ENCODE measurements at regions not wholly inside any gene's neighbourhood (a gene's known extent, or its start where the extent isn't known, plus 50 kb on each side); places are given as distances from the start of the nearest gene placed in this dataset.
A peak's percentile ranks its signal among the peaks of the same experiment; 100 is the strongest.
"Not testable (repeated sequence)": the region's sequence is repeated elsewhere in the genome, so short reads cannot be mapped to it uniquely, and the experiment has no call there.

DNA sequence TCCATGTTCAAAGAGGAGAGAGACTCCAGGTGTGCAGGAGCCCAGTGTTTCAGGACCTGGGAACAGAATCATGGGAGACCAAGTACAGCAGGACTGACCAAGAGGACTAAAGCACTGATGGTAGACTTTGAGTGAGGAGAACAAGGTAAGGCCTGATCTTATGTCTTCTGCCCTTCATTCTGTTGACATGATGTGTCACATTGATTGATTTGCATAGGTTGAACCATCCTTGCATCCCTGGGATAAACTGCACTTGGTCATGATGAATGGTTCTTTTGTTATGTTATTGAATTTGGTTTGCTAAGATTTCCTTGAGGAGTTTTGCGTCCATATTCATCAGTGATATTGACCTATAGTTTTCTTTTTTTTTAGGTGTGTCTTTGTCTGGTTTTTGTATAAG is 497.0 kb downstream of the TMEM121 start:
- DNase-seq, result no peak

DNA sequence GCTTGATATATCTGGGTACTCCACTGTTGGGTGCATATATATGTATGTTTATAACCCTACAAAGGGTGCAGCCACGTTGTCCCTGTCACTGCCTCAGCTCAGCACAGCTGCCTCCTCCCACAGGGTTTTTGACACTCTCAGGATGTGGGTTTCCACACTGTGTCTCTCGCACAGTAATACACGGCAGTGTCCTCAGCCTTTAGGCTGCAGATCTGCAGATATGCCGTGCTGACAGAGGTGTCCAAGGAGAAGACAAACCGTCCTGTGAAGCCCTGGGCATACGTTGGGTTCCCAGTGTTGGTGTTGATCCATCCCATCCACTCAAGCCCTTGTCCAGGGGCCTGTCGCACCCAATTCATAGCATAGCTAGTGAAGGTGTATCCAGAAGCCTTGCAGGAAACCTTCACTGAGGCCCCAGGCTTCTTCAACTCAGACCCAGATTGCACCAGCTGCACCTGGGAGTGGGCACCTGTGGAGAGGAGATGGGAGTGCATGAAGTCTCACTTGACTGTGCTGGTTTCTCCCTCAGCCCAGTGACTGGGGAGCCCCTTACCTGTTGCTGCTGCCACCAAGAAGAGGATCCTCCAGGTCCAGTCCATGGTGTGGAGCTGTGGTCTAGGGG is 498.7 kb downstream of the TMEM121 start:
- no peak for DNase-seq

DNA sequence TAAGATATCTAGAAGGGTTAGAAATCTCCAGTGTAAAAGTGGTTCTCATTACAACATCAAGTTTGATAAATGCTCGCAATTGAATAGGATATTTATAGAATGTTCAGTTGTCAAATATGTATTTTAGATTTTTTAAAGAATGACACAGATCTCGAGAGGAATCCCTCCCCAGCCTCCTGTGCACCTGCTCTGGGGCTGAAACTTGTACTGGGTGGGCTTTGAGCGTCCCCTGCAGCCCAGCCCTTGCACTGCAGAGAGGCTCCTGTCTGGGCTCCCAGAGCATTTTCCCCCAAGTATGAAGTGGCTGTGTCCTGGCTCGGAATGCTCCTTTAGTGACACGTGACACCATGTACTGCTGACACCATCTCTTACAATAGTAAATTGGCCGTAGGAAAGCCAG is 499.6 kb downstream of the TMEM121 start:
- DNase-seq, result no peak

DNA sequence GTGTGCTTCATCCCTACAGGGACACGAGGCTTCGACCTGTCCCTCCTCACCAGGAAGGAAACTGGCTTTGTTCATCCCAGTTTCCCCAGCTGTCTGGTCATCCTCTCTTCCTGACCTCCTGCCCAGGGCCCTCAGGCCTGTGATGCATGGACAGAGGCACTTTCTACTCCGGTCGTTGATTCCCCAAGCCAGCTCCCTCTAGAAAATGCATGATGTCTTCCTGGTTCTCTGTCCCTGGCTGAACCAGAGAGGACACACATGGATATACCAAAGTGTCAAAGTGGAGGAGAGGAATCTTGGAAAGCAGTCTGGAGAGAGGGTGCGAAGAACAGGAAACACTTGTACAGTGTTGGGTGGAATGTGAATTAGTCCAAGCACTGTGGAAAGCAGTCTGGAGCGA is 501.4 kb downstream of the TMEM121 start:
- not testable (repeated sequence) for DNase-seq

DNA sequence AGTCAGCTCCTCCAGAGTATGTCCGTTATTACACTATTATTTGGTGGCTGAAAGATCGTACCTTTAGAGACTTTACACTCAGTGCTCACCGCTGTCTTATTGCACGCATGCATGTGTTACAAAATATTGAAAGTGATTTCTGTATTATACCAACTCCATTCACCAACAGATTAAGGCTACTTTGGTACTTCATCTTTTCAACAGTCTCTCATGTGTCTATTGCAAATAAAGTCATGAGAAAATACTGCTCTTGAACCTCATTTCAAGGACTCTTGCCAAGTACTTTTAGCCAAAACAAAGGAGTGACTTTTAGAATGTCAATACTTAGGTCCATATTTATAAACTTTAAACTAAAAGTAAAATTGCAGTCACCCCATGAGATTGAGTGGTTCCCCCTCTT is 503.6 kb downstream of the TMEM121 start:
- no peak for DNase-seq

DNA sequence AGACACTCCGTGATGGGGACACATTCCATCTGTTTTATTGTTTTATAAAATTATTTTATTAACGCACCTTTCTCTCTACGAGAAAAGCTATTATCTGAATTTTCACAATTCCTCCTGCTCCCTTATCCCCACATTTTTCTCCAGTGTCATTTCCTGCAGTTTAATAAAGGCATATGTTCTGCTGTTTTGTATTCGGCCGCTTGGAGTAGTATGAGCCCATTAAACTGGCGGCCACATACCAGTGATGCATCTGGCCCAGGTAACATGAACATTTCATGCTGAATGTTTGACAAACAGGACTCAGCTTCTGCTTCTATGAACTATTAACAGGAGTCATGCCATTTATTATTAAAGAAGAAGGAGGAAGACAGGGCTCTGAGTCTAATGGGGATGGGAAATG is 511.0 kb downstream of the TMEM121 start:
- no peak for DNase-seq

DNA sequence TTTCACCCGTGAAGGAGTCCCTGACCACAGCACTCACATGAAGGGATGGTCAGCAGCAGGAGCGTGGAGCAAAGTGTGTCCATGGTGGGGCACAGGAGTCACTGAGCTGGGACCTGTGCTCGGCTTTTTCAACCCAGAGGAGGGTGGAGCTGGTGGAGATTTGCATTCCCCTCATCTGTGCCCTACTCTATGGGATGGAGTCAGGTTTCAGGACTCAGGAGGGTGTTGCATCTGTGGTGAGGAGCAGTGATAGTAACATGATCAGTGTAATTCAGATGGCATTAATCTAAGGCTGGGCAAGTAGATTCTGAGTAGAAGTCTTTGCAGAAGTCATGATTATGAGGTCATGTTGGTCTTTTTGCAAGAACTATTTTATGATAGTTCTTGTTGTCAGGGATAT is 511.9 kb downstream of the TMEM121 start:
- no peak for DNase-seq

DNA sequence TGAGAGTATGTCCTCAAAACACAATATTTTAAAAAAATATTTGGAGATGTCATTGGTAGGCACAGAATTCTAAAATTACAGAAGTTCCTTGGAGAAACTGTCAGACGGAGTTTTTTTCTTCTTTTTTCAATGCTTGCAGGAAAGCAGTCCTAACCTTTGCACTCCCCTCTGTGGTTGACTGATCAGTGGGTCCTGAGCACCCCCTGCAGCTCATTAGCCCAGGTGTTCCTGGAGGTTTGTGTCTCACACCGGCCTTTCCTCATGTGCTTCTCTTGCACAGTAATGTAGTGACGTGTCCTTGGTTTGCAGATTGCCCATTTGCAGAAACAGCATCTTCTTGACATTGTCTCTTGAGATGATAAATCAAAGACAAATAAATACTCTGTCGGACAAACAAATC is 513.0 kb downstream of the TMEM121 start:
- DNase-seq, result peak; percentile 7 to 23

DNA sequence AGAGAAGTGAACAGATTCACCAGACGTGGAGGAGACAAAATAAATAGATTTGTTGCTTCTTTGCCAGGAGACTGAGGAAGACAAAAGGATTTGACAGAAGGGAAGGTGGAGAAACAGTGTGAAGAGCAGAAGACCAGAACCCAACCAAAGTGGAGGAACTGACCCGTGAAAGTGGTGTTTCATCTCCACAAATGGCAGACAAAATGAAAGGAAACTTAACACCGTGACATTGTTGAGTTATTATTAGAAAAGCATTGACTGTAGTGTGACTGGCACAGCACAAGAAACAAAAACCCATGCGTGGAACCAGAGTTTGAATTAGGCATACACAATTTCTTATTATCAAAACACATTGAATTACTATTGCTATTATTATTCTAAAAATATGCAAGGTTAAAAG is 518.1 kb downstream of the TMEM121 start:
- DNase-seq, result no peak

DNA sequence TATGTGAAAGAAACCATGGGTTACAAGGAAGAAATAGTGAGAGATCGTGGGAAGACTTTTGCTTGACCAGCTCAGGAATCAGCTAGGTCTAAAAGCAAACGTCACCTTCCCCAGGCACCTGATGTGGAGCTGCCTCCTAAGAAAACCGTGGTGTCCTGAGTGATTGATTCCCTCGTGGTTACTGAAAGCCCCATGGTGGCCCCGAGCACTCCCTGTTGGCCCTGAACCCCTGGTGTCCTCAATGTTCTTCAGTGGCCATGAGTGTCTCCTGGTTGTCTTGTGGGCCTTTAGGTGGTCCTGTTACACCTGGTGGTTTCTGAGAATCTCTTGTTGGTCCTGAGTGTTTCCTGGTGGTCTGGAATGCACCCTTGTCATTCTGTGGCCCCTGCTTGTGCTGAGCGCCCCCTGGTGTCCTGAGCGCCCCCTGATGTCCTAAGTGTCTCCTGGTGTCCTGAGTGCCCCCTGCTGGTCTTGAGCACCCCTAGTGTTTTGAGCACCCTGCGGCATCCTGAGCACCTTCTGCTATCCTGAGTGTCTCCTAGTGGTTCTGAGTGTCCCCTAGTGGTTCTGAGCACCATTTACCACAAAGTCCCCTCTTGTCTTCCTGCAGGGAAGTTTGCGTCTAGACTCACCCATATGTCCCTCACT is 518.7 kb downstream of the TMEM121 start:
- peak in 1 of 2 experiments; percentile 13 for DNase-seq

DNA sequence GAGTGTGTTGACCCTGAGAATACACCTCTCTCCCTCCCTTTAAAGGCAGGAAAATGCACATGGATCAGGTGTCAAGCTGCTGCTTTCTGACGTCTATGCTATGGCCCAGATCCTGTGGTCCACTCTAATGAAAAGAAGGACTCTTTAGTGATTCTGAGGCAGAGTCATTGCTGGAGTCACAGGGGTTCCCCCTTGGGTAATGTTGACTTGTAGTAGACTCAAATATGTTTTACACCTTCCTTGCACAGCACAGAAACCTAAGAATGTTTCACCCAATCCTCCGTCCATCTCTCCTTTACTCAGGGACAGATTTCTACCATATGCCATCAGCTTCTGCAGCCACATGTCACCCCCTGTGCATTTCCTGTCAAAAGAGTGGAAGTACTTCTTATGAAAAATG is 525.4 kb downstream of the TMEM121 start:
- DNase-seq, result no peak

DNA sequence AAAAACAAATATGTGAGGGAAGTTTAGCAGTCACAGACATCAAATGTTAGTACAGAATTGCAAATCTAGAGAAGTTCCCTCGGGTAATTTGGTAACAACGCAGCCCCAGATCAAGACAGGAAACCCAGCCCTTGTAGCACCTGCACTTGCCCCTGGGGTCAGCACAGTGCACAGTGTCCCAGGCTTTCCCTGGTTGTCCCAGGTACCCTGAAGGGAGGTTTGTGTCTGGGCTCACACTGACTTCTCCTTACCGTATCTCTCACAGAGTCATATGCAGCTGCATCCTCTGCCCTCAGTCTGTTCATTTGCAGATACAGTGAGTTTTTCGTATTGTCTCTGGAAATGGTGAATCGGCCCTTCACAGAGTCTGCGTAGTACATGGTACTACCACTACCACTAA is 528.9 kb downstream of the TMEM121 start:
- DNase-seq, result no peak

DNA sequence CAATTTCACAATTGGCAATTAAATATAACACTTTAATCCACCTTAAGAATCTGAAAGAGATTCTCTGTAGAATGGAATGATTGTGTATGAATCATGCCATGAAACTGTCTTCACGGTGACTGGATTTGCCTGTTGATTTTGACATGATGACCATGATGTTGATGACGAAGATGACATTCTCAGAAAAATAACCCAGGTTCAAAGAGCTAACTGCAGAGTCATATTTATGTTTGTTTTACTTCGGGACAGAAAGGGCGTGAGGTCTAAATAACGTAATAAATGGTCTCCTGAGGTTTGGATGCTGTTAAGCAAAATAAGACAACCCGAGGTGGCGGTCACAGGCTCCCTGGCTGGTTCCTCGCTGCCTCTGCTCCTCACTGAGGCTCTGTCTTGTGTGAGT is 532.0 kb downstream of the TMEM121 start:
- DNase-seq, result no peak

DNA sequence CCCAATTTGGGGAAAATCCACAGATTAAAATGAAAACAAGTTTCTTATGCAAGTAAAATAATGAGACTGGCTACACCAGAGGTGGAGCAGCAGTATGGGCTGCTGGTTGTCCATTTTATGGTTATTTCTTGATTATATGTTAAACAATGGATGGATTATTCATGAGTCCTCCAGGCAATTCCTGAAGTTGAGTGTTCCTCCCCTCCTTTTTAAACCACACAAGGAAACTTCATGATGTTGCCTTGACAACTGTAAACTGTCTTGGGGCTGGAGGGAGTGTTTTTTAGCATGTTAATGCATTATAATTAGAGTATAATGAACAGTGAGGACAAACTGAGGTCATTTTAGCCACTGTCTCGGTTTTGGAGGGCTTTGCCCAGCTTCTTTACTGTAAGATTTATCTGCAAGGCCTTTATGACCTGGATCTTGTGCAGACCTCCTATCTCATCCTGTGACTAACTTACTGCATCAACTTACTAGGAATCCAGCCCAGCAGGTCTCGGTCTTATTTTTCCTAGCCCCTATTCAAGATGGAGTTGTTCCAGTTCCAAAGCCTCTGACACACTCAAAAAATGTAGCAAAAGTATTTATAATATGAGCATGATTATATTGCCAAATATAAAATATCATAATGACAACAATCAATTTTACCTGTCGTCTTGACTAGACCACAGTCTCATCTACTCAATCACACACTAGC is 534.0 kb downstream of the TMEM121 start:
- DNase-seq, result no peak

DNA sequence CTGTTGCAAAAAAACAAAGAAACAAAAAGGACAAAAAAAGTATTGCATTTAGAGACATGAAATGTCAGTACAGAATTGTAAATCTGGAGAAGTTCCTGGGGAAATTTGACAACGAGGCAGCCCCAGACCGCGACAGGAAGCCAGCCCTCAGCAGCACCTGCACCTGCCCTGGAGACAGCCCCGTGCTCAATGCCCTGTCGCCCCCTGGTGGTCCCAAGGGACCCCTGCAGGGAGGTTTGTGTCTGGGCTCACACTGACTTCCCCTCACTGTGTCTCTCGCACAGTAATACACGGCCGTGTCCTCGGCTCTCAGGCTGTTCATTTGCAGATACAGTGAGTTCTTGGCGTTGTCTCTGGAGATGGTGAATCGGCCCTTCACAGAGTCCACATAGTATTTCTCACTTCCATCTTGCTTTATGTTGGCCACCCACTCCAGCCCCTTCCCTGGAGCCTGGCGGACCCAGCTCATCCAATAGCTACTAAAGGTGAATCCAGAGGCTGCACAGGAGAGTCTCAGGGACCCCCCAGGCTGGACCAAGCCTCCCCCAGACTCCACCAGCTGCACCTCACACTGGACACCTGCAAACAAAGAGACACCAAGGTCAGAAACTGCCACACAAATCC is 535.6 kb downstream of the TMEM121 start:
- peak; percentile 7 to 39 for DNase-seq

DNA sequence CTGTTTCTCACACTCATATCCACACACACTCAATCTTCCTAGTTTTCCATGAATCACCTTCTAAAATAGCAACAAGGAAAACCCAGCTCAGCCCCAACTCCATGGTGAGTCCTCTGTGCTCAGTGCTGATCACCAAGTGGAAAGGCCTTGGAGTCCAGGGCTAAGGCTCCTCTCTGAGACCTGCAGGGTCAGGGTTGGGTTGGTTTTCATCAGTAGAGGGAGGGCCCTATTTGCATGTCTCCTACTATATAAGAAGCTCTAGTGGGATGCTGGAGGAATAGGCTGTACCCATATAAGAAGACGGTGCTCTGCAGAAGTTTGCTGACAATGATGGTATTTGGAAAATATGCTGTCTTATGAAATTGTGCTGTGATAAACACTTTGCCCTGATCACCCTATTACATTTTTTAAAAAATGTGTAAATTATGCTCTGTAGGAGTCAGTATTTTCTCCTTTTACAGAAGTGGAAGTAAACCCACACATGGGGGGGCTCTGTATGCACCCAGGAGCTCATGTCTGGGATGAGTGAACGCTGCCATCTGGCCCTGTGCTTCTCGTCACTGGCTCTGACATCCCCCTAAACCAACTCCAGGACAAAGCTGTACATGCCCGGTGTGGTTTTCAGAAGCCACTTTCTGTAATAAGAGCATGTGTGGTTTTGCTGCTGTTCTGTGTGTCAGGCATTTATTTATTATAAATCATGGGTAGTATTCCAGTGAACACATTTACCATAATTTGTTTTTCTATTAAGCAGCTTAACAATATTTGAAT is 536.3 kb downstream of the TMEM121 start:
- DNase-seq, result no peak

DNA sequence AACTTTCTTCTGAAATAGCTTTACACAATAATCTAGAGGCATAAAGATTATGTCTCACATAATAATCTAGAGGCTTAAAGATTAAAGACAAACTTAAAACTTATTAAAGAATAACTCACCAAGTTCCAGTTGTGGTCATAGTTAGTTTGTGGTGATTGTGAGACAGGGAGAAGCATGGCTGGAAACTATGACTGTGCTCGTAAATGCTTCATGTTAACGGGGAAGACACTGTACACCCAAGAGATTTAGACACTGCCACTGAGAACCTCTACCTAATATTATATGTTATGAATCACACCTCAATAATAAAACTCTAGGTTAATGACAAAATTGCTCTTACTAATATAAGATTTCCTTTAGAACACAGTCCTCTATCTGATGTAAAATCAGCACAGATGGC is 541.6 kb downstream of the TMEM121 start:
- no peak for DNase-seq

DNA sequence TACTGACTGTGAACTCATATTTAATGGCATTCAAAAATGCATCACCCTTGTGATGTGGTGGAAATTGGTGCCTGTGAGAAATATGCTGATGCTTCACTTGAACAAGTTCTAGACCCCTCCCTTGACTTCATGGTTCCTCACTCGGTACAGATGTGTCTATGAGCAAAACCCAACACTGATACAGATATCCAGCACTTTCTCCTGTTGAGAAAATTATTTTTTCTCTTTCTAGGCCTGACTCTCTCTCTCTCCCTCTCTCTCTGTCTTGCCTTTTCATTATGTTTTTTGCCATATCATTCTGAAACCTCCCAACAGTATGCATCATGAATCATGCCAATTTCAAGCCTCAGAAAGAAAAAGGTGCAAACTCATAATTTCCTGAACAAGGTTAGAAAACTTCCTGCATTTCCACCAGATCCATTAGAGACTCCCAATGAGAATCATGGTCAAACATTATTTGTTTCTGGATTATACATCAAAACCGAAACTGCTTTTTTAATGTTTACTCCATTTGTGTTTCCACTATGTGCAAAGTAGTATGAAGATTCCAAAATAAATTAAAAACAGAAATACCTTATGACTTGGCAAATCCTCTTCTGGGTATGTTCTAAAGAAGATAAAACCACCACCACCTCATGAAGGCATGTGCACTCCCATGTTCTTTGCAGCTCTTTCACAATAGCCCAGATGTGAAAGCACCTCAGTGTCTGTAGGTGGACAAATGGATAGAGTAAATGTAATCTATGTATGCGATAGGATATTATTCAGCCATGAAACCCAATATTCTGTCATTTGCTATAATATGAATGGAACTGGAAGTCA is 543.6 kb downstream of the TMEM121 start:
- DNase-seq, result no peak

DNA sequence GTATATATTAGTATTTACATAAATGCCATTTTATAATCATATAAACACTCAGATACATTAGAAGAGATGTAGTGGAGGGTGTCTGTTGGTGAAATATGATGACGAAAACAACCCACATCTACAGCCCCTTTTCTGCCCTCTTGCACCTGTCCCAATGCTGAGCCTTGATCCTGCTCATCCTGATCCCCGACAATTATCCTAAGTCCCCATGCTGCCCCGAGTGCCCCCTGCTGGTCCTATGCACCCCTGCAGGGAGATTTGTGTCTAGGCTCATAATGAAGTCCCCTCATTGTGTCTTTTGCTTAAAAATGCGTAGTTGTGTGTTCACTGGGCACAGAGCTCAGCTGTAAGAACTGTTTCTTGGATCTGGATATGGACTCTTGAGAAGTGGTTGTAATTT is 554.5 kb downstream of the TMEM121 start:
- DNase-seq, result no peak

DNA sequence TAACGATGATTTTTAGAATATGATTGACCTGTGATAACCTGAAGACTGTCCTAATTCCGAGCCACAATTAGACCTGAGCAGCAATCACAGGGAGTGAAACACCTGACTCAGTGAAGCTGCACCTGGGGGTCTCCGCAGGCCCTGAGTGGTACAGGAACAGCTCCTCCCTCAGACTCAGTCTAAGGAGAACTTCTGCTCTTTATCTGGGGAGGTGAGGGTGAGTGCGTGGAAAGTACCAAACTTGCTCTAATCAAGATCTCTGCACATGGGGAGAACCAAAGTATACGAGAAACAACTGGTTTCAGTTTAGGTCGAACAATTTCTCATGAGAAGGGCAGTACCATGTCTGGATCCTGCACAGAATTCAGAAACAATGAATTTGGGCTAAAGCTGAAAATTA is 555.3 kb downstream of the TMEM121 start:
- not testable (repeated sequence) for DNase-seq

DNA sequence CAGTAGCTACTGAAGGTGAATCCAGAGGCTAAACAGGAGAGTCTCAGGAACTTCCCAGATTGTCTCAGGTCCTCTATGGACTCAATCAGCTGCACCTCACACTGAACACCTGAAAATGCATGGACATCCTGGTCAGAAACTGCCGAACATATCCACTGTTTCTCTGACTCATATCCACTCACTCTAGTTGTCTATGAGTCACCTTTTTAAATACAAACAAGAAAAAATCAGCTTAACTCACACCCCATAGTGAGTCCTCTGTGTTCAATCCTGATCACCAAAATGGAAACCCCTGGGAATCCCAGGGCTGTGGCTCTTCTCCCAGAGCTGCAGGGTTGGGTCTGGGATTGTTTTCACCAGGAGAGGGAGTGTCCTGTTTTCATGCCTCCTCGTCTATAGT is 556.7 kb downstream of the TMEM121 start:
- DNase-seq, result no peak

DNA sequence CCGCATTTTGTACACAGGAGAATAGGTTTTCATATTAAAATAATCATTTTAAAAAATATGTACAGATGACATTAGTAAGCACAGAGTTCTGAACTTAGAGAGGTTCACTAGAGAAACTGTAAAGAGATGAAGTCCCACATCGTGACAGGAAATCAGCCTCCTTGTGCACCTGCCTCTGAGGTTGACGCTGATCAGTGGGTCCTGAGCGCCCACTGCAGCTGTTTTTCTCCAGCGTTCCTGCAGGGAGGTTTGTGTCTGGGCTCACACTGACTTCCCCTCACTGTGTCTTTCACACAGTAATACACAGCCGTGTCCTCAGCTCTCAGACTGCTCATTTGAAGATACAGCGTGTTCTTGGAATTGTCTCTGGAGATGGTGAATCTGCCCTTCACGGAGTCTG is 561.5 kb downstream of the TMEM121 start:
- no peak for DNase-seq

Data from NCI-H1930 (cell line).